ENCODE measurements at regions not wholly inside any gene's neighbourhood (a gene's known extent, or its start where the extent isn't known, plus 50 kb on each side); places are given as distances from the start of the nearest gene placed in this dataset.

DNA sequence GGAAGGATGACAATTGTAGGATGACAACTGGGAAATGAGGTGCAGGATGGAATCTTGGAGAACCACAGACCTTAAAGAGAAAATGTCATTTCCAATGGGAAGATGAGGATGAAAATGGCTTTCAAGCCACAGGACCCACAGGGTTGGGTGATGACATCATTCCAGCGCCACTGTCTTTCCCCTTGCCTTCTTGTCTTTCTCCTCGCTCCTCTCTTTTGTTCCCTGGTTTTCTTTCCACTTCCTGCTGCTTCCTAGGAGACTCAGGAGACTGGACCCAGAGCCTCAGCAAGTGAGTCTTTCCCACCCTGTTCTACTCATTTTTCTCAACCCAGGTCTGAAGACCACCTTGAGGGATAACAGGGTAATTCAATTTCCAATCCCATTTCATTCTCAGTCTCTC is 548.8 kb downstream of the FGF9 start:
- Histone ChIP-seq H3K36me3 (ENCODE audit: insufficient read depth, low read length) (no peaks in the 10 kb centered on the region), H3K4me1 (ENCODE audit: insufficient read depth, low read length) (no peaks in the 10 kb centered on the region), H3K27me3 (ENCODE audit: insufficient read depth, low read length) (peaks cover 2% of the 10 kb centered on the region), H3K79me2 (ENCODE audit: insufficient read depth, low read length) (no peaks in the 10 kb centered on the region), H2AFZ (ENCODE audit: low read depth, low read length) (no peak overlapping the region), H3K4me3 (ENCODE audit: insufficient read depth, low read depth, low read length) (no peak overlapping the region), H4K20me1 (ENCODE audit: insufficient read depth, low read length) (no peaks in the 10 kb centered on the region), H3K27ac (ENCODE audit: low read depth, low read length) (no peak overlapping the region), H3K9ac (ENCODE audit: low read length) (no peak overlapping the region), H3K9me3 (ENCODE audit: insufficient read depth, low read depth, low read length) (no peaks in the 10 kb centered on the region), H3K4me2 (ENCODE audit: low read length) (no peak overlapping the region)
- FAIRE-seq: no peak
- H3K4me1 Mint-ChIP-seq (ENCODE audit: low read depth, unreplicated experiment): no peaks in the 10 kb centered on the region
- peaks cover 16% of the 10 kb centered on the region for H3K27me3 Mint-ChIP-seq (ENCODE audit: low read depth, unreplicated experiment)
- H3K9me3 Mint-ChIP-seq (ENCODE audit: unreplicated experiment): no peaks in the 10 kb centered on the region
- DNase-seq (ENCODE audit: low read depth): no peak
- H3K27ac Mint-ChIP-seq (ENCODE audit: unreplicated experiment): no peak overlapping the region
- no peaks in the 10 kb centered on the region for H3K36me3 Mint-ChIP-seq (ENCODE audit: low read depth, unreplicated experiment)
- no peak overlapping the region for H3K4me3 Mint-ChIP-seq (ENCODE audit: unreplicated experiment)
- no peak for TF ChIP-seq CTCF (IDR thresholded peaks at IDR 0.05; ENCODE audit: insufficient read depth, low read depth, low read length)
- TF ChIP-seq EZH2 (IDR thresholded peaks at IDR 0.05; ENCODE audit: insufficient read depth, low read length): no peak

DNA sequence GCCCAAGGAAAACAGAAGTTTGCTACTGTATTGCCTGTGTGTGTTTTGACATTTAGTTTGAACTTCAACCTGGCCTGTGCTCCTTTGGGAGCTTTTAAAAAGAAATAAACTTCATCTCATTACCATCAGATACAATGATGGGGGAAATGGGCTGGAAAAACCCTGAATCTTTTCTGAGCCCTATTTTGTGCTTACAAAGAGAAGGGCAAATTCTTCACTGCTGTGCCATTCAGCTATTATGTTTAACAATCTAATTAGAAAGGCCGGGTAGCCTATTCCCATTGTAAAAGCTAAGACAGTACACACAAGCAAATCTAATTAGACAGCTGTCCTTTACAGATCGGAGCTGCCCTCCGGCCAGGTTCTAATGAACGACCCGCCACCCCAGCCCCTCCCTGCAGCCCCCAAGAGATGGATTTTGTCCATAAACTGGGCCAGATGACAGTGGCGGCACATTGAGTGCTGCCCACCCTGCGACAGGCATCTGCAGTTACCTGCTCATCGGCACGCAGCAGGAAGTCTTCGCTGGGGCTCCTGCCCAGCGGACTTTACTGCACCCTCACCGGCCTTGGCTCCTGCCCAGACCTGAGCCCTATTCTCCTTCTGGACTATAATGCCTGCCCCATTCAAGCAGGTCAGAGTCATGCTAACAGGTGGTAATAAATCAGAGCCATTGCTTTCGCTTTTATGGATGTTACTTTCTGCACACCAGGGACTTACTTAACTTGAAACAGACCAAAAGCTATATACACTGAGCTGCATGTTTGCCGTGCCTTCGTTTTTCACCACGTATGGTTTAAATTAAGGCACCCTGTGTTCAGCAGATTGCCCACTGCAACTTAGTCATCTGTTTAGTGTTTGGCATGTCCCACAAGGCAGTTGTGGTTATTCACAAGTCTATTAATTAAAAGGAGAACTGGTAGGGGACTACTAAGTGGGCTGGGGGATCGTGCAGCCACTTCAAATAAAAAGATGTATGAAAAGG is 549.6 kb downstream of the FGF9 start:
- TF ChIP-seq CTCF (IDR thresholded peaks at IDR 0.05; ENCODE audit: insufficient read depth, low read depth, low read length) (no peak), EZH2 (IDR thresholded peaks at IDR 0.05; ENCODE audit: insufficient read depth, low read length) (no peak)
- Histone ChIP-seq H3K4me1 (ENCODE audit: insufficient read depth, low read length) (no peaks in the 10 kb centered on the region), H3K4me2 (ENCODE audit: low read length) (no peak overlapping the region), H3K4me3 (ENCODE audit: insufficient read depth, low read depth, low read length) (no peak overlapping the region), H4K20me1 (ENCODE audit: insufficient read depth, low read length) (no peaks in the 10 kb centered on the region), H3K9ac (ENCODE audit: low read length) (no peak overlapping the region), H3K36me3 (ENCODE audit: insufficient read depth, low read length) (no peaks in the 10 kb centered on the region), H3K27ac (ENCODE audit: low read depth, low read length) (no peak overlapping the region), H3K27me3 (ENCODE audit: insufficient read depth, low read length) (peaks cover 2% of the 10 kb centered on the region), H3K9me3 (ENCODE audit: insufficient read depth, low read depth, low read length) (no peaks in the 10 kb centered on the region), H3K79me2 (ENCODE audit: insufficient read depth, low read length) (no peaks in the 10 kb centered on the region), H2AFZ (ENCODE audit: low read depth, low read length) (no peak overlapping the region)
- peaks cover 19% of the 10 kb centered on the region for H3K27me3 Mint-ChIP-seq (ENCODE audit: low read depth, unreplicated experiment)
- no peaks in the 10 kb centered on the region for H3K9me3 Mint-ChIP-seq (ENCODE audit: unreplicated experiment)
- H3K36me3 Mint-ChIP-seq (ENCODE audit: low read depth, unreplicated experiment): no peaks in the 10 kb centered on the region
- no peaks in the 10 kb centered on the region for H3K4me1 Mint-ChIP-seq (ENCODE audit: low read depth, unreplicated experiment)
- DNase-seq (ENCODE audit: low read depth): no peak
- no peak overlapping the region for H3K4me3 Mint-ChIP-seq (ENCODE audit: unreplicated experiment)
- H3K27ac Mint-ChIP-seq (ENCODE audit: unreplicated experiment): no peak overlapping the region
- FAIRE-seq: no peak

DNA sequence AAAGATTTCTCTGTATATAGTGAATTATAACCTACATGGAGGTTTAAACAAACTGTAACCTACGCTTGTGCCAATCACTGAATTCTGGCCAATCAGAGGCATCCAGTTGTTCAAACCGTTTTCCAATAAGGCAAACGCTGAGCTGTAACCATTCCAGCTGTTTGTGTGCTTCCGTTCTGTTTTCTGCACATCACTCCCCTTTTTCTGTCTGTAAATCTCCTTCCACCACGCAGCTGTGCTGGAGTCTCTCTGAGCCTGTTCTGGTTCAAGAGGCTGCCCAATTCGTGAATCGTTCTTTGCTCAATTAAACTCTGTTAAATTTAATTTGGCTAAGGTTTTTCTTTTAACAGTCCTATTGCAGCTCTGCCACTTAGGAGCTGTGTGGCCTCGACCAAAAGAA is 552.5 kb downstream of the FGF9 start:
- no peaks in the 10 kb centered on the region for H3K4me1 Mint-ChIP-seq (ENCODE audit: low read depth, unreplicated experiment)
- H3K9me3 Mint-ChIP-seq (ENCODE audit: unreplicated experiment): no peaks in the 10 kb centered on the region
- Histone ChIP-seq H3K9ac (ENCODE audit: low read length) (no peak overlapping the region), H3K4me3 (ENCODE audit: insufficient read depth, low read depth, low read length) (no peak overlapping the region), H3K9me3 (ENCODE audit: insufficient read depth, low read depth, low read length) (peaks cover 3% of the 10 kb centered on the region), H3K27me3 (ENCODE audit: insufficient read depth, low read length) (no peaks in the 10 kb centered on the region), H3K79me2 (ENCODE audit: insufficient read depth, low read length) (no peaks in the 10 kb centered on the region), H3K4me1 (ENCODE audit: insufficient read depth, low read length) (no peaks in the 10 kb centered on the region), H2AFZ (ENCODE audit: low read depth, low read length) (no peak overlapping the region), H3K27ac (ENCODE audit: low read depth, low read length) (no peak overlapping the region), H3K4me2 (ENCODE audit: low read length) (no peak overlapping the region), H4K20me1 (ENCODE audit: insufficient read depth, low read length) (no peaks in the 10 kb centered on the region), H3K36me3 (ENCODE audit: insufficient read depth, low read length) (no peaks in the 10 kb centered on the region)
- H3K27ac Mint-ChIP-seq (ENCODE audit: unreplicated experiment): no peak overlapping the region
- H3K4me3 Mint-ChIP-seq (ENCODE audit: unreplicated experiment): no peak overlapping the region
- FAIRE-seq (no peak), DNase-seq (ENCODE audit: low read depth) (no peak)
- H3K27me3 Mint-ChIP-seq (ENCODE audit: low read depth, unreplicated experiment): peaks cover 18% of the 10 kb centered on the region
- no peaks in the 10 kb centered on the region for H3K36me3 Mint-ChIP-seq (ENCODE audit: low read depth, unreplicated experiment)
- TF ChIP-seq EZH2 (IDR thresholded peaks at IDR 0.05; ENCODE audit: insufficient read depth, low read length) (no peak), CTCF (IDR thresholded peaks at IDR 0.05; ENCODE audit: insufficient read depth, low read depth, low read length) (no peak)
